GM19397 (cell line): ENCODE measurements at regions not wholly inside any gene's neighbourhood (a gene's known extent, or its start where the extent isn't known, plus 50 kb on each side); places are given as distances from the start of the nearest gene placed in this dataset.

Experiments
- ATAC-seq: cut with Tn5 transposase; IDR thresholded peaks from one replicate; pipeline ENCODE4 v1.9.1; 2021; ENCODE audit warnings: mild to moderate bottlenecking, moderate library complexity; ENCODE audit not compliant: unreplicated experiment

GRCh38 chr7:135831455-135832195 lies 83.0 kb upstream of the FAM180A start:
- no peak for ATAC-seq

GRCh38 chr7:135828604-135829003 lies 80.0 kb upstream of the FAM180A start:
- no peak for ATAC-seq

- no peak for ATAC-seq
Observed at GRCh38 chr7:135827391-135827790, 78.8 kb upstream of the FAM180A start.

- ATAC-seq = no peak
Observed at GRCh38 chr7:135825406-135825805, 76.8 kb upstream of the FAM180A start.

GRCh38 chr7:135822376-135822775 lies 73.8 kb upstream of the FAM180A start:
- ATAC-seq = no peak

- no peak for ATAC-seq
Observed at GRCh38 chr7:135817583-135817982, 69.0 kb upstream of the FAM180A start.

GRCh38 chr7:135815033-135815432 lies 66.4 kb upstream of the FAM180A start:
- ATAC-seq = no peak

- ATAC-seq = no peak
Observed at GRCh38 chr7:135812148-135812547, 63.5 kb upstream of the FAM180A start.

GRCh38 chr7:135811506-135811905 lies 62.9 kb upstream of the FAM180A start:
- no peak for ATAC-seq

- ATAC-seq = no peak
Observed at GRCh38 chr7:135808206-135808605, 59.6 kb upstream of the FAM180A start.

- no peak for ATAC-seq
Observed at GRCh38 chr7:135803143-135803542, 54.5 kb upstream of the FAM180A start.

GRCh38 chr7:135802697-135803096 lies 54.1 kb upstream of the FAM180A start:
- ATAC-seq = no peak

GRCh38 chr7:135801877-135802276 lies 53.3 kb upstream of the FAM180A start:
- no peak for ATAC-seq

GRCh38 chr7:135801045-135801693 lies 52.6 kb upstream of the FAM180A start:
- no peak for ATAC-seq

GRCh38 chr7:135800560-135800959 lies 51.9 kb upstream of the FAM180A start:
- no peak for ATAC-seq

- no peak for ATAC-seq
Observed at GRCh38 chr7:135799881-135800280, 51.3 kb upstream of the FAM180A start.
